ENCODE measurements at regions not wholly inside any gene's neighbourhood (a gene's known extent, or its start where the extent isn't known, plus 50 kb on each side); places are given as distances from the start of the nearest gene placed in this dataset.

GRCh38 chr14:34103176-34103575, 152.3 kb upstream of the EGLN3 start:
- intact Hi-C loops (cut with DNase I, micrococcal nuclease) = loop anchor here (10.0 kb wide), 2 partner anchors 258 to 268 kb away; no protein-coding TSS in a partner anchor

DNA sequence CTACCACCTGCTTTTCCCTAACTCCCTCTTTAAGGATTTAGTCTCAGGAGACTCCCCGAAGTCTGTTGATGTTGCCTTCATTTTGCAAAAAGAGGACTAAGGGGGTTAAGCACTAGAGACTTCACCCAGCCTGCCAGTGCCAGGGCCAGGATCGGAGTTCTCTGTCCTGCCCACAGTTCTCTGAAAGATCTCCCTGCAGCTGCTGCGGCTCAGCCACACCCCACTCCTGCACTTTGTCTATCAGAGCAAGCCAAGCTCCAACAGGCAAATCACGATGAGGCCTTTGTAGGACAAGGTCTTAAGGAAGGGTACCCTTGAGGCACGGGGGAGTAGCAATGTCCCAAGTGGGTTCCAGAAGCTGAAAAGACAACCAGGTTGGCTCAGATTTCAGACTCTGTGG, 148.8 kb upstream of the EGLN3 start:
- Histone ChIP-seq H3K36me3 (ENCODE audit: low read depth) (no peaks in the 10 kb centered on the region), H3K9me3 (no peaks in the 10 kb centered on the region), H3K4me1 (ENCODE audit: low read depth) (peaks cover 7% of the 10 kb centered on the region), H3K4me3 (no peak overlapping the region)
- TF ChIP-seq, protein P1, sequence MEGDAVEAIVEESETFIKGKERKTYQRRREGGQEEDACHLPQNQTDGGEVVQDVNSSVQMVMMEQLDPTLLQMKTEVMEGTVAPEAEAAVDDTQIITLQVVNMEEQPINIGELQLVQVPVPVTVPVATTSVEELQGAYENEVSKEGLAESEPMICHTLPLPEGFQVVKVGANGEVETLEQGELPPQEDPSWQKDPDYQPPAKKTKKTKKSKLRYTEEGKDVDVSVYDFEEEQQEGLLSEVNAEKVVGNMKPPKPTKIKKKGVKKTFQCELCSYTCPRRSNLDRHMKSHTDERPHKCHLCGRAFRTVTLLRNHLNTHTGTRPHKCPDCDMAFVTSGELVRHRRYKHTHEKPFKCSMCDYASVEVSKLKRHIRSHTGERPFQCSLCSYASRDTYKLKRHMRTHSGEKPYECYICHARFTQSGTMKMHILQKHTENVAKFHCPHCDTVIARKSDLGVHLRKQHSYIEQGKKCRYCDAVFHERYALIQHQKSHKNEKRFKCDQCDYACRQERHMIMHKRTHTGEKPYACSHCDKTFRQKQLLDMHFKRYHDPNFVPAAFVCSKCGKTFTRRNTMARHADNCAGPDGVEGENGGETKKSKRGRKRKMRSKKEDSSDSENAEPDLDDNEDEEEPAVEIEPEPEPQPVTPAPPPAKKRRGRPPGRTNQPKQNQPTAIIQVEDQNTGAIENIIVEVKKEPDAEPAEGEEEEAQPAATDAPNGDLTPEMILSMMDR (IDR thresholded peaks at IDR 0.05) = no peak
- DNase-seq = peak in 2 of 3 donors; percentile 50 to 52
- peak; percentile 75 for ATAC-seq
- intact Hi-C loops (cut with DNase I, micrococcal nuclease) = loop anchor here (10.0 kb wide), 2 partner anchors 255 to 265 kb away; no protein-coding TSS in a partner anchor

More at GRCh38 chr14:34103176-34103575, 152.3 kb upstream of the EGLN3 start:
- H3K4me3 ChIP-seq = no peak overlapping the region
- H3K4me1 ChIP-seq (ENCODE audit: low read depth) = peaks cover 7% of the 10 kb centered on the region
- no peaks in the 10 kb centered on the region for H3K9me3 ChIP-seq
- TF ChIP-seq, protein P1 (IDR thresholded peaks at IDR 0.05) = no peak
- ATAC-seq (no peak), DNase-seq (no peak)
- no peaks in the 10 kb centered on the region for H3K36me3 ChIP-seq (ENCODE audit: low read depth)

DNA sequence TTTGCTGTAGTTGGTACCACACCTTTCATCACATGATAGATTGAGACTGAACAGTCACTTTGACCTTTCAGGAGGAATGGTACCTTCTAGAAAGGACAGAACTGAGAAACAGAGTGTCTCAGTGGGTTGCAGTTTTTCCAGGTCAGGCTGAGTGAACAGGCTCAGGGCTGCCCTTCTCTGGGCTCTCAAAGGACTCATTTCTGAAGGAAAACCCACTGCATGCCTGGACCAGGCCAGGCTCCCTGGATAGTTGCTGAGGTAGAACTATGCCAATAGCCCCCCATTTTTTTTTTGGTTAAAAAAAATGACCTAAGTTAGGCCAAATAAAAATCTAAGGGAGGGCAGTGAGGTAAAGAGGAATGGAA, 148.1 kb upstream of the EGLN3 start:
- no peaks in the 10 kb centered on the region for H3K36me3 ChIP-seq (ENCODE audit: low read depth)
- ATAC-seq = no peak
- intact Hi-C loops (cut with DNase I, micrococcal nuclease) = no loop called here

DNA sequence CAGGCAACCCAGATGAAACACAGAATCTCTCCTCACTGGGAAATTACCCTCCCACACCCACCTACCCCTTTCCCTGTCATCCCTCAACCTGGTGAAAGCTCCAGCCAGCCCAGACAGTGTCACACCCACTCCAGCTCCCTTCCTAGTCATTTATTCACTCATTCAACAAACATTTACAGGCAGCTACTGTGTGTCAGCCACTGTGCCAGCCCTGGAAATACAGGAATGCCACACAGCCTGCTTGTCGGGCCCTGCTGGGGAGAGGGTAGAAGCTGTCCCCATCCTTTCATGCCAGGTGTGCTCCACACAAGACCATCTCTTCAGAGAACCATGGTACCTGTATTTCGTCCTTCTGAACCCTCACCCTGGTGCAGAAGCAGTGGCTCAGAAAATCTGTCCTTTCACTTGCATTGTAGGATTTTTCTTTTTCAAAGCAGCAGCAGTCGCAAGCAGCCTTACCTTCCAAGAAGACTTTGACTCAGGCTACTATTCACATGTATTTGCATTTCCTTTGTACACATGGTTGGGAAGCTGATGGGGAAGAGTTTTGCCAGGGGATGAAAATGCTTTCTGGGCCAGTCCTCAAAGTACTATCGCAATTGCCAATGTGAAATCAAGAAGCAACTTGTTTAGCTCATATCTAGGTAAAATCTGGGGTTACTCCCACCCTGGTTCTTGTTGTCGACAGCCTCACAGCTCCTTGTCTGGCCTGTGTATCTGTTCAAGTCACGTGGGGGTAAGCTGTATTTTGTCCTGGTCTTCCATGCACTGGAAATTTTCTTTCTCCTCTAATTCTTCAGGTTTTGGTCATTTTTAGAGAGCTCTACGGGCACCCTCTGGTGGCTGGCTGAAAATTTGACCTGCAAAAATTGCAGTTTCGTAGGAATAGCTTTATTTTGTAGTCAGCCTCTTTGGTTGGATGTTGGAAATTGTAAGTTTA, 147.4 kb upstream of the EGLN3 start:
- H3K4me3 ChIP-seq = no peak overlapping the region
- H3K9me3 ChIP-seq = no peaks in the 10 kb centered on the region
- DNase-seq (peak in 2 of 3 donors; percentile 40 to 42), ATAC-seq (peak; percentile 78)
- TF ChIP-seq, protein P1 (IDR thresholded peaks at IDR 0.05) = no peak
- H3K36me3 ChIP-seq (ENCODE audit: low read depth) = no peaks in the 10 kb centered on the region
- peaks cover 7% of the 10 kb centered on the region for H3K4me1 ChIP-seq (ENCODE audit: low read depth)
- intact Hi-C loops (cut with DNase I, micrococcal nuclease) = no loop called here

More for the DNA sequence above, 148.1 kb upstream of the EGLN3 start:
- Histone ChIP-seq H3K4me1 (ENCODE audit: low read depth) (peaks cover 7% of the 10 kb centered on the region), H3K9me3 (no peaks in the 10 kb centered on the region), H3K4me3 (no peak overlapping the region)
- DNase-seq = no peak
- TF ChIP-seq, protein P1 (IDR thresholded peaks at IDR 0.05) = no peak

- no peak overlapping the region for H3K4me3 ChIP-seq
- intact Hi-C loops (cut with DNase I, micrococcal nuclease) = no loop called here
Observed at GRCh38 chr14:34097644-34098043, 146.8 kb upstream of the EGLN3 start.

More at GRCh38 chr14:34097644-34098043, 146.8 kb upstream of the EGLN3 start:
- DNase-seq (no peak), ATAC-seq (no peak)
- H3K36me3 ChIP-seq (ENCODE audit: low read depth) = no peaks in the 10 kb centered on the region
- H3K4me1 ChIP-seq (ENCODE audit: low read depth) = peaks cover 7% of the 10 kb centered on the region
- TF ChIP-seq, protein P1 (IDR thresholded peaks at IDR 0.05) = no peak
- no peaks in the 10 kb centered on the region for H3K9me3 ChIP-seq
